Keratinocyte (primary cell): ENCODE measurements at regions not wholly inside any gene's neighbourhood (a gene's known extent, or its start where the extent isn't known, plus 50 kb on each side); places are given as distances from the start of the nearest gene placed in this dataset.

Experiments used
- DNase-seq: peaks from one replicate; pipeline ENCODE4 v3.0.0-alpha.2; 2011; ENCODE audit warnings: low read depth, missing footprints, low spot score
- FAIRE-seq: peaks from 2 replicates; lab custom pipeline; 2011; peaks lifted over from hg19 to GRCh38; lab: Jason Lieb, UNC
- H2AFZ ChIP-seq: 2 replicates; pipeline ENCODE4 v1.6.0; 2012; ENCODE audit warnings: low read length, control low read depth, inconsistent platforms; ENCODE audit not compliant: control insufficient read depth
- H3K27ac ChIP-seq: 2 replicates; pipeline ENCODE4 v1.5.1; 2011; ENCODE audit warnings: low read length; ENCODE audit not compliant: control insufficient read depth, insufficient read depth
- H3K27me3 ChIP-seq: 3 replicates; pipeline ENCODE4 v1.6.0; 2011; ENCODE audit warnings: low read length; ENCODE audit not compliant: control insufficient read depth, insufficient read depth; ENCODE audit errors: extremely low read depth
- H3K36me3 ChIP-seq, 2 experiments: 2 replicates in 1 of 2; 3 replicates in 1 of 2; pipeline ENCODE4 v1.5.1; 2011; ENCODE audit warnings: low read length in 2 of 2, mild to moderate bottlenecking in 1 of 2; ENCODE audit not compliant: control insufficient read depth in 2 of 2, insufficient read depth in 2 of 2; ENCODE audit errors: extremely low read depth in 1 of 2
- H3K4me1 ChIP-seq: 3 replicates; pipeline ENCODE4 v1.5.1; 2011; ENCODE audit warnings: low read length; ENCODE audit not compliant: control insufficient read depth, insufficient read depth; ENCODE audit errors: extremely low read depth
- H3K4me2 ChIP-seq: 3 replicates; pipeline ENCODE4 v1.6.0; 2011; ENCODE audit warnings: low read depth, low read length; ENCODE audit not compliant: control insufficient read depth, insufficient read depth; ENCODE audit errors: extremely low read depth
- H3K4me3 ChIP-seq, 3 experiments: fragments of 200-600 bp in 1 of 3; sonication (generic) in 1 of 3; 2 replicates in 2 of 3; 3 replicates in 1 of 3; pipeline ENCODE4 v1.5.1; 2011 to 2016; ENCODE audit warnings: low read length in 3 of 3, mild to moderate bottlenecking in 3 of 3, control low read depth in 2 of 3, inconsistent platforms in 1 of 3, low read depth in 1 of 3, mixed read lengths in 1 of 3, mixed run types in 1 of 3, moderate library complexity in 1 of 3; ENCODE audit not compliant: control insufficient read depth in 2 of 3, insufficient read depth in 2 of 3; ENCODE audit errors: extremely low read depth in 1 of 3
- H3K79me2 ChIP-seq: 2 replicates; pipeline ENCODE4 v1.6.0; 2012; ENCODE audit warnings: low read length; ENCODE audit not compliant: control insufficient read depth, insufficient read depth
- H3K9ac ChIP-seq: 3 replicates; pipeline ENCODE4 v1.6.0; 2011; ENCODE audit warnings: low read length; ENCODE audit not compliant: control insufficient read depth, insufficient read depth; ENCODE audit errors: extremely low read depth
- H3K9me1 ChIP-seq: 3 replicates; pipeline ENCODE4 v1.6.0; 2011; ENCODE audit warnings: low read length; ENCODE audit not compliant: control insufficient read depth, insufficient read depth; ENCODE audit errors: extremely low read depth
- H3K9me3 ChIP-seq: 2 replicates; pipeline ENCODE4 v1.5.1; 2012; ENCODE audit warnings: low read depth, low read length; ENCODE audit not compliant: control insufficient read depth
- H4K20me1 ChIP-seq: 3 replicates; pipeline ENCODE4 v1.6.0; 2011; ENCODE audit warnings: low read length; ENCODE audit not compliant: control insufficient read depth, insufficient read depth; ENCODE audit errors: extremely low read depth
- CTCF ChIP-seq, 3 experiments: IDR thresholded peaks in 1 of 3; conservative IDR thresholded peaks in 1 of 3; optimal IDR thresholded peaks in 1 of 3; 2 replicates in 2 of 3; 3 replicates in 1 of 3; pipeline versions ENCODE3 to v1.5.1; 2011; ENCODE audit warnings: low read length in 3 of 3, mild to moderate bottlenecking in 3 of 3, moderate library complexity in 2 of 3, control low read depth in 1 of 3, inconsistent platforms in 1 of 3; ENCODE audit not compliant: insufficient read depth in 2 of 3; ENCODE audit errors: extremely low read depth in 1 of 3
- EZH2 ChIP-seq: IDR thresholded peaks from one replicate; pipeline ENCODE4 v1.6.1; 2012; ENCODE audit warnings: inconsistent platforms, mild to moderate bottlenecking, low read length, moderate library complexity
- dilution Hi-C: fragments of 300-500 bp; cut with MboI; formaldehyde crosslinking; loops from one replicate; pipeline ENCODE4 v1.7.0; 2020; ENCODE audit warnings: low sequenced_read_pairs; ENCODE audit not compliant: extremely low pct_ligation_motif_present

GRCh38 chrX:139267851-139268250 lies 262.7 kb upstream of the F9 start:
- FAIRE-seq = no peak
- H3K27me3 ChIP-seq = no peaks in the 10 kb centered on the region
- H3K4me3 ChIP-seq = no peak overlapping the region
- no peak overlapping the region for H3K27ac ChIP-seq
- no peaks in the 10 kb centered on the region for H3K9me3 ChIP-seq
- TF ChIP-seq CTCF (optimal IDR thresholded peaks at IDR 0.05 in 1 of 3, IDR thresholded peaks at IDR 0.05 in 1 of 3, conservative IDR thresholded peaks at IDR 0.05 in 1 of 3; ENCODE audit: extremely low read depth in 1 of 3, insufficient read depth in 2 of 3, low read length in 3 of 3) (no peak), EZH2 (no peak)
- H4K20me1 ChIP-seq = no peaks in the 10 kb centered on the region
- H3K79me2 ChIP-seq = no peaks in the 10 kb centered on the region
- no peak overlapping the region for H3K9ac ChIP-seq
- H3K36me3 ChIP-seq = no peaks in the 10 kb centered on the region
- H3K4me1 ChIP-seq = no peaks in the 10 kb centered on the region
- no peak for DNase-seq
- H3K9me1 ChIP-seq = no peaks in the 10 kb centered on the region
- dilution Hi-C loops = no loop called here
- no peak overlapping the region for H2AFZ ChIP-seq
- H3K4me2 ChIP-seq = no peak overlapping the region

- TF ChIP-seq CTCF (optimal IDR thresholded peaks at IDR 0.05 in 1 of 3, IDR thresholded peaks at IDR 0.05 in 1 of 3, conservative IDR thresholded peaks at IDR 0.05 in 1 of 3; ENCODE audit: extremely low read depth in 1 of 3, insufficient read depth in 2 of 3, low read length in 3 of 3) (no peak), EZH2 (no peak)
- no peak overlapping the region for H3K27ac ChIP-seq
- no peak for DNase-seq
Observed at GRCh38 chrX:139246295-139246694, 284.2 kb upstream of the F9 start.

More at GRCh38 chrX:139246295-139246694, 284.2 kb upstream of the F9 start:
- Histone ChIP-seq H2AFZ (no peak overlapping the region), H3K9me1 (no peaks in the 10 kb centered on the region), H3K36me3 (no peaks in the 10 kb centered on the region), H3K9me3 (no peaks in the 10 kb centered on the region), H3K9ac (no peak overlapping the region), H4K20me1 (no peaks in the 10 kb centered on the region), H3K4me2 (no peak overlapping the region), H3K27me3 (no peaks in the 10 kb centered on the region), H3K79me2 (no peaks in the 10 kb centered on the region), H3K4me3 (no peak overlapping the region), H3K4me1 (no peaks in the 10 kb centered on the region)
- FAIRE-seq = no peak
- dilution Hi-C loops = no loop called here
